Sigmoid colon (tissue), 6 donors: ENCODE measurements at regions not wholly inside any gene's neighbourhood (a gene's known extent, or its start where the extent isn't known, plus 50 kb on each side); places are given as distances from the start of the nearest gene placed in this dataset.

Experiments
- DNase-seq: peaks from one replicate; pipeline ENCODE4 v3.0.0-alpha.2; 2019
- H3K27ac ChIP-seq, 4 donors: fragments of 200-600 bp; sonication (generic); one replicate each; pipeline ENCODE4 v1.5.1; 2016 to 2019; ENCODE audit warnings: mild to moderate bottlenecking in 1 of 4
- H3K27me3 ChIP-seq, 3 donors: fragments of 200-600 bp; sonication (generic); one replicate each; pipeline ENCODE4 v1.5.1; 2019; ENCODE audit warnings: mild to moderate bottlenecking in 1 of 3
- H3K36me3 ChIP-seq, 4 donors: fragments of 200-600 bp; sonication (generic); one replicate each; pipeline ENCODE4 v1.5.1; 2016 to 2019
- H3K4me1 ChIP-seq, 4 donors: fragments of 200-600 bp; sonication (generic); one replicate each; pipeline ENCODE4 v1.5.1; 2017 to 2019
- H3K4me3 ChIP-seq, 4 donors: fragments of 200-600 bp; sonication (generic); one replicate each; pipeline ENCODE4 v1.5.1; 2017 to 2019; ENCODE audit warnings: mild to moderate bottlenecking in 2 of 4, moderate library complexity in 1 of 4
- H3K9me3 ChIP-seq, 4 donors: fragments of 200-600 bp in 3 of 4; sonication (generic) in 3 of 4; one replicate each; pipeline versions ENCODE4 v1.5.1 to v1.6.1; 2013 to 2019
- EP300 ChIP-seq, 4 donors: sonication (generic); formaldehyde crosslinking; IDR thresholded peaks; one replicate each; pipeline ENCODE4 v1.6.1; 2017; ENCODE audit warnings: antibody characterized with exemption in 4 of 4
- POLR2A ChIP-seq, 2 donors: fragments of 450-650 bp; IDR thresholded peaks; one replicate each; pipeline ENCODE4 v1.6.1; 2016; ENCODE audit warnings: antibody characterized with exemption in 2 of 2, mild to moderate bottlenecking in 2 of 2, moderate library complexity in 2 of 2
- POLR2AphosphoS5 ChIP-seq, 4 donors: sonication (generic); formaldehyde crosslinking; IDR thresholded peaks; one replicate each; pipeline ENCODE4 v1.6.1; 2017; ENCODE audit warnings: antibody characterized with exemption in 4 of 4
- WGBS, 2 donors: extraction: QIAGEN DNeasy Blood & Tissue Kit; methylation state at CpG; one replicate each; pipeline ENCODE4 v1.1.7; 2013; 5-methylcytosine and 5-hydroxymethylcytosine counted together
- intact Hi-C: fragments of 100-400 bp; cut with DNase I; formaldehyde crosslinking; loops from one replicate; pipeline ENCODE4 v1.15.1; 2023
- TF ChIP-seq, protein P1 (sequence below), 4 experiments: fragments of 450-650 bp in 3 of 4; fragments of 200-600 bp in 1 of 4; IDR thresholded peaks; one replicate each; pipeline ENCODE4 v1.5.1; 2016 to 2019; ENCODE audit warnings: antibody characterized with exemption in 4 of 4, mild to moderate bottlenecking in 3 of 4, moderate library complexity in 2 of 4
- donor health status: healthy with polysubstance abuse.
- donor health status: healthy.

DNA sequence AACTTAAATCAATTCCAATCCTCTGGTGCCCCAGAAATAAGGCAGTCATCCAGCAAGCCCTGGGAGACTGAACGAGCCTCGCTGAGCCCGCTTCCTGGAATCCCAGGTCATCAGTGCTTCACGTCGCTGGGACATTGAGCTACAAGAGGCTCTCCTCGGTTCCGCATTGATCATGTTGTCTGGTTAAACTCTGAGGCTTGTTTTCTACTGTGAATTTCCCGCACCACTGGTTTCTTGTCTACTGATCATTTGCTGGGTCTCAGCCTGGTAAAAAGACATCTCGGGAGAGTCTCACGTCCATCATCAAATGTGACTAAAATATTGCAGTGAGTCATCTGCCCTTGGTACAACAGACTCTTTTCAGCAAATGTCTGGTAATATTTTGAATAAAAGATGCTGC, 569.2 kb downstream of the QKI start:
- Histone ChIP-seq H3K4me3 (no peak overlapping the region), H3K27me3 (no peaks in the 10 kb centered on the region), H3K27ac (no peak overlapping the region), H3K4me1 (no peaks in the 10 kb centered on the region), H3K9me3 (no peaks in the 10 kb centered on the region), H3K36me3 (no peaks in the 10 kb centered on the region)
- TF ChIP-seq EP300 (IDR thresholded peaks at IDR 0.05) (no peak), POLR2AphosphoS5 (IDR thresholded peaks at IDR 0.05) (no peak), POLR2A (IDR thresholded peaks at IDR 0.05) (no peak)
- TF ChIP-seq, protein P1, sequence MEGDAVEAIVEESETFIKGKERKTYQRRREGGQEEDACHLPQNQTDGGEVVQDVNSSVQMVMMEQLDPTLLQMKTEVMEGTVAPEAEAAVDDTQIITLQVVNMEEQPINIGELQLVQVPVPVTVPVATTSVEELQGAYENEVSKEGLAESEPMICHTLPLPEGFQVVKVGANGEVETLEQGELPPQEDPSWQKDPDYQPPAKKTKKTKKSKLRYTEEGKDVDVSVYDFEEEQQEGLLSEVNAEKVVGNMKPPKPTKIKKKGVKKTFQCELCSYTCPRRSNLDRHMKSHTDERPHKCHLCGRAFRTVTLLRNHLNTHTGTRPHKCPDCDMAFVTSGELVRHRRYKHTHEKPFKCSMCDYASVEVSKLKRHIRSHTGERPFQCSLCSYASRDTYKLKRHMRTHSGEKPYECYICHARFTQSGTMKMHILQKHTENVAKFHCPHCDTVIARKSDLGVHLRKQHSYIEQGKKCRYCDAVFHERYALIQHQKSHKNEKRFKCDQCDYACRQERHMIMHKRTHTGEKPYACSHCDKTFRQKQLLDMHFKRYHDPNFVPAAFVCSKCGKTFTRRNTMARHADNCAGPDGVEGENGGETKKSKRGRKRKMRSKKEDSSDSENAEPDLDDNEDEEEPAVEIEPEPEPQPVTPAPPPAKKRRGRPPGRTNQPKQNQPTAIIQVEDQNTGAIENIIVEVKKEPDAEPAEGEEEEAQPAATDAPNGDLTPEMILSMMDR (IDR thresholded peaks at IDR 0.05) = no peak
- no peak for DNase-seq
- intact Hi-C loops = no loop called here
- 85 to 86% methylated on average over 10 of the region's 10 CpGs for WGBS, 2 donors

DNA sequence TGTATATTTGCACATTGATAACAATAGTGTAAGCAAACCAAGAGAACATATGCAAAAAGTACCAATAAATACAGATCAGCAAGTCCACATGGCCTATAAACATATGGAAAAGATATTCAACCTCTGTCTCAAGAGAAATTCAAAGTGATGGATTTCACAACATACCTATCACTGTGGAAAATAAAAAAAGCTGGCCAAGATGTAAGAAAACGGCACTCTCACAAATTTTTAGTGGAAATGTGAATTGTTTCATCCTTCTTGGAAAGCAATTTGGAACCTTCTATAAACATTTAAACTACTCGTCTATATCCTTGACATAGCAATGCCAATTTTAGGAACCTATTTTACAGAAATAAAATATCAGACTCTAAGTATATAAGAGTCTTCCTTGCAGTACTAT, 559.8 kb downstream of the QKI start:
- TF ChIP-seq EP300 (IDR thresholded peaks at IDR 0.05) = no peak
- Histone ChIP-seq H3K27ac (no peak overlapping the region), H3K27me3 (no peaks in the 10 kb centered on the region), H3K9me3 (no peaks in the 10 kb centered on the region), H3K4me3 (no peak overlapping the region), H3K4me1 (no peaks in the 10 kb centered on the region), H3K36me3 (no peaks in the 10 kb centered on the region)
- DNase-seq = no peak
- WGBS, 2 donors = 18 to 52% methylated on average over 2 of the region's 2 CpGs
- intact Hi-C loops = no loop called here

DNA sequence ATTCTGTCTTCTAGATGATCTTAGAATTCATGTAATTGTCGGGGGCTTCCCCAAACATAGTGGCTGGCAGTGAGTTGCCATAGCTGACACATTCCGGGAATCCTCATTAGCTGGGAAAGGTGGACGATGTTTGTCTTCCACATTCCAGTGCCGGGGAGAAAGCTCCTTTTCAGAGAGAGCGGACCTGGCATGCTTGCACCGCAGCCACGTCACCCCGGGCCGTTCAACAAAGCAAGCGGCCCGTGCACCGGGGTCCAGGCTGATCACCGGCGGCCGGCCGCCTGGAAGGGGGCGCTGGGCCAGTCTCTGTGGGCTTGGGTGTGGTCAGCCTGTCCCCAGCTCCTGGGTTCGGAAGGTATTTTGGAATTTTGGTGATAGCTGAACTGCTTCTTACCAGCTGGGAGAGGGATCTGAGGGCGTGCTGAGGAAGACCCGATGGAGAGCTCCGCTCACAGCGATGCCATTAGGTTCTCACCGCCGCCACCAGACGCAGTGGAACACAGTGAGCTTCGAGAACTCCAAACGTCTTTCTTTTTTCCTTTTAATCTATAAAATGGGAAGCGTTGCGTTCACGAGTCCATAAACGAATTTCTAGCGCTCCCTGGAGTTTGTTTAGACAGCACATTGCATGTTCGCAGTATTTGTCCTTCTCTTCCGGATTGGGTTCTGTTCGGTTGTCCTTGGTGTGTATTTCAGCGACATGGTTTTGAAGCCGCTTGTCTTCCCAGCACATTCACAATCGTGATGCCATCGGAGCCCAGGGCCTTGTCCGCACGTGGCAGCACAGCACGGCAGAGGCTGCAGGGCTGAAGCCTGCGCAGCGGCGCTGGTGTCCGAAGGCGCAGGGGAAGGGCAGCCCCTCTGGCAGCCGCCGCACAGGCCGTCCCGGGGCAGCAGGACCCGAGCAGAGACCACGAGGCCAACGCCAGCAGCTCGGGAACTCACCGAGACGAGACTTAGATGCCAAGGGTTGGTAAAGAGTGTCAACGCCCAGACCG, 557.6 kb downstream of the QKI start:
- Histone ChIP-seq H3K36me3 (no peaks in the 10 kb centered on the region), H3K4me3 (no peak overlapping the region), H3K9me3 (no peaks in the 10 kb centered on the region), H3K27me3 (no peaks in the 10 kb centered on the region), H3K4me1 (peaks cover 0 to 4% (median 0%) of the 10 kb centered on the region in 4 donors), H3K27ac (no peak overlapping the region)
- intact Hi-C loops = no loop called here
- TF ChIP-seq POLR2A (IDR thresholded peaks at IDR 0.05) (no peak), EP300 (IDR thresholded peaks at IDR 0.05) (no peak), POLR2AphosphoS5 (IDR thresholded peaks at IDR 0.05) (no peak)
- TF ChIP-seq, protein P1 (IDR thresholded peaks at IDR 0.05) = no peak
- no peak for DNase-seq
- 83 to 84% methylated on average over 59 of the region's 59 CpGs for WGBS, 2 donors

DNA sequence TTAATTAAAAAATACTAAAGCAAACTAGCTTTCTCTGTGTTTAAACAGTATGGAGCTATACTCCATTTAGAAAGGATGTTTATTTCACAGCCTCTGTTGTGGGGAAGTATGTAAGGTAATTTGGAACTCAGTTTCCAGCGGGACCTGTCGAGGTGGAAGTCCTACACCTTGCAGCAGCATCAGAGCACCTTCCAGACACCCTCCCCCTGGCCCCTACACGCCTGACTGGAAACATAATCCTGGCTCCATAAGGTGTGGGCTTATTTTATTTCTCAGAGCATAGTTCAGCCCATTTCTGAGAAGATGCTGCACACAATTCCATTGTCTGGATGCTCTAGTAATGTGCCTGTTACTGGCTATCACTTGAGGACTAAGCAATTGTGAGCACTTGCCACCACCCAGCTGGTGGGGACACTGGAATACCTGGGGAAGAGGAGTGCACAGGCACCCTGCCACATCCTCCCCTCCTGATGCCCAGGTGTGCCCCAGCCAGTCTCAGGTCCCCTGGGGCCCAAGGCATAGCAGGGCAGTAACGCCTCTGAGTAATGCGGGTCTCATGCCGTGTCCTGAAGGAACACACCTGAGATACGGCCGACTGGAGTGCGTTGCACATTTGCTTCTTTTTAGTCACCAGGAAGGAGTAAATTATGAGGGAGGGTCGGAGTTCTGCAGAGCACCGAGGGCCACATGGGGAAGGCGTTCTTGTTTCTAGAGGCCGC, 556.5 kb downstream of the QKI start:
- H3K27me3 ChIP-seq = no peaks in the 10 kb centered on the region
- intact Hi-C loops = no loop called here
- no peak for DNase-seq
- no peaks in the 10 kb centered on the region for H3K9me3 ChIP-seq
- H3K4me1 ChIP-seq = peaks cover 0 to 15% (median 7%) of the 10 kb centered on the region in 4 donors
- H3K27ac ChIP-seq = no peak overlapping the region
- 55 to 74% methylated on average over 13 of the region's 13 CpGs for WGBS, 2 donors
- no peak overlapping the region for H3K4me3 ChIP-seq
- no peak for TF ChIP-seq POLR2AphosphoS5 (IDR thresholded peaks at IDR 0.05)
- TF ChIP-seq EP300 (IDR thresholded peaks at IDR 0.05) = no peak
- TF ChIP-seq, protein P1 (IDR thresholded peaks at IDR 0.05) = no peak
- TF ChIP-seq POLR2A (IDR thresholded peaks at IDR 0.05) = no peak
- H3K36me3 ChIP-seq = no peaks in the 10 kb centered on the region
